ENCODE measurements at regions not wholly inside any gene's neighbourhood (a gene's known extent, or its start where the extent isn't known, plus 50 kb on each side); places are given as distances from the start of the nearest gene placed in this dataset.

DNA sequence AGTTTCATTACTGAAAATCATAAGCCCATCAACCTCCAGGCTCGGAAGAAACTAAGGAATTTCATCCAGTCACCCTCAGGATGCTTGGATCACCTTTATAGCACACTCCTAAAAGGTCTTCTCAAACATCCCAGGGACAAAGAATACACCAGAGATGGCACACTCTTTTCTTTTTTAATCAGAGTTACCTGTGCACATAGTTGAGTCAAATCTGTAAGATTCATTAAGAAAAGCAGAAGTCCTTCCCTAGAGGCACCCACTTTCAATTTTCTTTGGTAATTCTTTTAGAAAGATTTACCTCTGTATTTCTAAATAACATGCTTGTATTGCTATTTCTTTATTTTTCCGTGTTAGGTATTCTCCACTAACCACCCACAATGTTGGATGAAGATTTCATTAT lies 50.6 kb upstream of the IL6 start:
- no peak for DNase-seq (ENCODE audit: missing footprints)
- no peak for ATAC-seq
- intact Hi-C loops (cut with DNase I), result no loop called here

DNA sequence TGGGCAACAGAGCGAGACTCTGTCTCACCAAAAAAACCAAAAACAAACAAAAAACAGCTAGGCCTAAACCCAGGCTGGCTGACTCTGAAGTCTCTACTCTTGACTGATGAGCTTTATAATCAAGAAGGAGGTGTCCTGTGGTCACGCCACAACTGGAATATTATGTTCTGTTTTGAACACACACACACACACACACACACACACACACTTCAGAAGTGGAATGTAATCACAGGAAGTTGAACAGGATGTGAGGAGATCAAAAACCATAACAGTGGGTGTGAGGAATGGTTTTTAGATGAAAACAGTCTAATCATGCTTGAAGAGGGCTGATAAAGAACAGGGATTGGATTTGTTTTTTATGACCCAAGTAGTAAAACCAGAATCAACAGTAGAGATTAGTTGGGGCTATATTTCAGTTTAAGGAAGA lies 51.1 kb upstream of the IL6 start:
- intact Hi-C loops (cut with DNase I), result no loop called here
- ATAC-seq, result no peak
- DNase-seq (ENCODE audit: missing footprints), result no peak

- ATAC-seq (no peak), DNase-seq (ENCODE audit: missing footprints) (no peak)
- intact Hi-C loops (cut with DNase I), result no loop called here
Observed at GRCh38 chr7:22675421-22675820, 51.6 kb upstream of the IL6 start.

DNA sequence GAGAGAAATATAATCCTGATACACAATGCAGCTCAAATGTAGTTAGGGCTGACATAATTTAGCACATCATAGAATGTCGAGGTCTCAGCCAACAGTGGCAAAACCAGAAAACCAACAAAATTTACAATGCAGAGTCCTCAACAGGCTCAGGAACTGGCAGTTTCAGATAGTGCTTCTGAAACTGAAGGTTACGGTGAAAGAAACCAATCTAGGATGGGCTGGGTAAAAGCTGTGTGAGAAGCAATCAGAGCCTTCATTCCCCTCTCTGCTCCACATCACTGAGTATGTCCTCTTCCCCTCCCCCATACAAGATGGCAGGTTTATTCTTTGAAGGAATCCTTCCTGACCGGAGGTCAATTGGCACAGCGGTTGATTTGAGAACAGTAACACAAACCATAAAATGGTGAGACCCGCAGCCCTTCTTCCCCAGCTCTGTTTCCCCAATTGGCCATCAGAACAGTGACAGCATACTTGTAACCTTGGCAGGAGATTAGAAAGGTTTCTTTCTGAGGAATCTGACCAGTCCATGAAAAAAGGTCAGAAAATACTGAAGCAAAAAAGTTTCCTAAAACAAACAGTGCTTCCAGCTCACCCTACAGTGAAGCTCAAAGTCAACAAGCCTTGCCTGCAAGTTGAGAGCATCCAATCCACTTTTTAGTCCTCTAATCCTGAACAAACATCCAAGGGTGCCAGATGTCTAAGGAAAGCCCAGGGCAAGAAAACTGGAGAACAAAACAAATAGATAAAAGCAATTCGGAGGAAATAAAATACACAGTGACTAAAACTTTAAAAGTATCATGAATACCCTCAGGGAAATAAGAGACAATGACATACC lies 53.9 kb upstream of the IL6 start:
- ATAC-seq, result no peak
- intact Hi-C loops (cut with DNase I), result no loop called here
- no peak for DNase-seq (ENCODE audit: missing footprints)

- intact Hi-C loops (cut with DNase I), result no loop called here
- ATAC-seq (no peak), DNase-seq (ENCODE audit: missing footprints) (no peak)
Observed at GRCh38 chr7:22671177-22671879, 55.7 kb upstream of the IL6 start.

DNA sequence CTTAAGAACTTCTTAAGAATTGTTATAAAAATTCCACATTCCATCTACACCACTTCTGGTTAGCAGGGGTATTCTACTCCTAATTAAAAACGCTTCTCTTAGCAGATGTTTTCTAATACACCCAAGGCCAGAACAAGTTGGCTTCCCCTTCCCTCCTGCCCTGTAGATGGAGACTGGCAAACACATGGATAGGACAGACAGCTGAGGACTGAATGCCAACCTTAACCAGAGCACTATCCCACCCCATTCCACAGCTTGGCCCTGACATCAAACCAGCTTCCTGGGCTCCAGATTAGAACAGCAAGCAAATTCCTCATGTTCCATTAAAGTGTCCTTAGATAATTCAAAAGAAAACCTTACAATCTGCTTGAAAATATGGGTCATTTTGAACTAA lies 56.6 kb upstream of the IL6 start:
- DNase-seq (ENCODE audit: missing footprints), result no peak
- intact Hi-C loops (cut with DNase I), result no loop called here
- no peak for ATAC-seq

DNA sequence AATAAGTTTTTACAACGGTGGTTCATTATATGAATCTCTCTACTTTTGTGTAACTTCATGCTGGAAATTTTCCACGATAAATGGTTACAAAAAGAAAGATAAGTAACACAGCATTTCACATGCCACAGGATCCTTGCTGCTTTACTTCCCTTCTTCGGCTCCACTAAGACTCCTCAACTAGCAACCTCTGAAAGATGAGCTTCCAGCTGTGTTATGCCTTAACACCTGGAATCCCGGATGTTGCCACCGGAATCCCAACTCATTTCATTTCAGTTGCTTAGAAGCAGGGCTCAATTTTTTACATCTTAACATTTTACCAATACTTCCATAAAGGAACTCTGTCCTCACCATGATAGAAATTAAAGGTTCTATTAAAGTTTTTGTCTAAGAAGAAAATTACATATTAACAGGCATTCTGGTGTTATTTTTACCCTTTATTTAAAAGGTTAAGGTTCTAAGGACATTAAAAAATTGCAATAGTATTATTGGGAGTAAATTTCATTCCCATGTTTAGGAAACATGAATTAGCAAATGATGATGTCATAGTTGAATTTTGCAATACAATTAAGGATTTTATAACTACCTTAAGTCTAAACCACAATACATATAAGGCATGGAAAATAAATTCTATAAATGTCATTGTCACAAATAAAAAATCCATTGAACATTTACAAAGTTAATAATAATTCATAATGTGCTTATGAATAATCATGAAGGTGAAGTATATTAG lies 57.1 kb upstream of the IL6 start:
- DNase-seq (ENCODE audit: missing footprints), result no peak
- intact Hi-C loops (cut with DNase I), result no loop called here
- no peak for ATAC-seq

GRCh38 chr7:22668971-22669401 lies 58.0 kb upstream of the IL6 start:
- DNase-seq (ENCODE audit: missing footprints), result no peak
- ATAC-seq, result no peak
- intact Hi-C loops (cut with DNase I), result no loop called here

DNA sequence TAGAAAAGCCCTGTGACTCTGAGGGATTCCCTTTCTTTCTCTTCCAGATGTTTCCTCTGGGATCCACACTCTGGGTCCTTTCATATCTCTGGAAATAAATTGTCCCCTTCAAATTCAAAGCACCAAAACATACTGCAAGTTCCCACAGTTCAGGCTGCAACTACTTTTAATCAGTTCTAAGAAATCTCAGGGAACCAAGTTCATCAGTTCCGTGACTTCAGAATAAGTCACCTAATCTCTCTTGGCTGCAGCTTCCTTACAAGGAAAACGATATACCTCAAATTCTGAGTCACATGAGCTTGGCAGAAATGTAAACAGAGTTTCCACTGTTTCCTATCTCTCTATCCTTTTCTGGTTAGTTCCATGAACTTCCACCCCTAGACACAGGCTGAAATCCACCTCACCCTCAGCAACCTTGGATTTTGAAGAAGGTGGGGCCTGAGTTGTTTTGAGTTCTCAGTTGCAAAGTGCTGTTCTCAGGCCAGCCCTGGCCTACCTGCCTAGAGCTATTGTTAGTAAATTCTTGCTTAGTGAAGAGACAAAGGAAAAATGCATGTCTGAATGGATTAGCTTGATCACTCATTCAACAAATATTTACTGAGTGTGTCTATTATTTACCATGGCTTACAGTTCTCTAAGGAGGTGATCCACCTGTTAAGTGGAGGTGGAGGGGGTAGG lies 59.3 kb upstream of the IL6 start:
- ATAC-seq, result no peak
- intact Hi-C loops (cut with DNase I), result no loop called here
- no peak for DNase-seq (ENCODE audit: missing footprints)

- DNase-seq (ENCODE audit: missing footprints), result no peak
- intact Hi-C loops (cut with DNase I), result no loop called here
- no peak for ATAC-seq
Observed at GRCh38 chr7:22667187-22667561, 59.8 kb upstream of the IL6 start.

DNA sequence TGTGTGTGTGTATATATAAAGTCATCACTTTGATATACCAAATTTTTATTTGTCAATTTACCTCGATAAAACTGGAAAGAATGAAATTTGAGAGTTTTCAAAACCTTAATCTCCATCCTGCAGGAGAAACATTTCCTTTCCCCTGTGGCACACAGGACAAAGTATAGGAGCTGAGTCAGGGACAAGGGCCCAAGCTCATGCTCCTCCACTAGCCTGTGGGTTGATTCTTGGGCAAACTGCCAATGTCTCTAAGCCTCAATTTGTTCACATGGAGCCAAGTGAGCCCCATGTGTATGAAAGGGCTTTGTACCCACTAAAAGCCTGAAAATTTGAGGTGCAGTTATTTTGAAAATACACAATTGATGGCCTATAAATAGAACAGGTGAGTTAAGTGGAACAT lies 60.3 kb upstream of the IL6 start:
- DNase-seq (ENCODE audit: missing footprints) (no peak), ATAC-seq (no peak)
- intact Hi-C loops (cut with DNase I), result no loop called here

GRCh38 chr7:22665923-22666322 lies 61.1 kb upstream of the IL6 start:
- no peak for DNase-seq (ENCODE audit: missing footprints)
- no peak for ATAC-seq
- intact Hi-C loops (cut with DNase I), result no loop called here

GRCh38 chr7:22664988-22665798 lies 61.8 kb upstream of the IL6 start:
- no peak for DNase-seq (ENCODE audit: missing footprints)
- intact Hi-C loops (cut with DNase I), result no loop called here

GRCh38 chr7:22663721-22664120 lies 63.3 kb upstream of the IL6 start:
- intact Hi-C loops (cut with DNase I), result no loop called here
- ATAC-seq, result no peak
- no peak for DNase-seq (ENCODE audit: missing footprints)

More at GRCh38 chr7:22664988-22665798, 61.8 kb upstream of the IL6 start:
- ATAC-seq, result no peak

GRCh38 chr7:22663357-22663718 lies 63.7 kb upstream of the IL6 start:
- intact Hi-C loops (cut with DNase I), result no loop called here
- ATAC-seq (no peak), DNase-seq (ENCODE audit: missing footprints) (no peak)

- ATAC-seq (no peak), DNase-seq (ENCODE audit: missing footprints) (no peak)
- intact Hi-C loops (cut with DNase I), result no loop called here
Observed at GRCh38 chr7:22662556-22663356, 64.2 kb upstream of the IL6 start.

DNA sequence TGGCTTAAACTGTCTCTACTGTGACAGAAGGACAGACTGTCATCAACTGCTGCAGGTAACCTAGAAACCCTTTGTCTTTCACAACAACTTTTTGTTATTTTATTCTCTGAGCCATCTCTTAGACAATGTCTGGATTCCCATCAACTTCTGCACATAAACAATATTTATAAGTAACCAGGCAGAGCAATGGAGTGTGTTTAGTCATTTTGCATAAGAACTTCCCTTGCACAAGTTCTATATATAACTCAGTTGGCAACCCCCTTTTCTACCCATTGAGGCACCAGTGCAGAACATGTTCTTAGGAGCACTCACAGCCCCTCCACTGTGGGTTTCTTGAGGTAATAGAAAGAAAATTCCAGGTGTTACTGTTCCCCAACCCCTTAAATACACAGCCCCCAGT lies 65.0 kb upstream of the IL6 start:
- no peak for DNase-seq (ENCODE audit: missing footprints)
- intact Hi-C loops (cut with DNase I), result no loop called here
- ATAC-seq, result no peak

GRCh38 chr7:22660732-22661131 lies 66.3 kb upstream of the IL6 start:
- intact Hi-C loops (cut with DNase I), result no loop called here
- DNase-seq (ENCODE audit: missing footprints), result no peak
- no peak for ATAC-seq
